H54 (cell line): ENCODE measurements at regions not wholly inside any gene's neighbourhood (a gene's known extent, or its start where the extent isn't known, plus 50 kb on each side); places are given as distances from the start of the nearest gene placed in this dataset.
"Not testable (repeated sequence)": the region's sequence is repeated elsewhere in the genome, so short reads cannot be mapped to it uniquely, and the experiment has no call there.

ENCODE experiments used
- DNase-seq: peaks from one replicate; pipeline ENCODE4 v3.0.0; 2011; ENCODE audit warnings: low spot score, mixed read lengths; ENCODE audit not compliant: insufficient read length
- FAIRE-seq: peaks from 3 replicates; lab custom pipeline; 2011; peaks lifted over from hg19 to GRCh38; lab: Jason Lieb, UNC
- POLR2A ChIP-seq: IDR thresholded peaks from 2 replicates; pipeline ENCODE4 v1.6.1; 2011; ENCODE audit warnings: low read depth, mild to moderate bottlenecking, low read length

- TF ChIP-seq POLR2A, result no peak
- DNase-seq (no peak), FAIRE-seq (no peak)
These were observed 532.2 kb downstream of the NTRK3 start for GRCh38 chr15:87724330-87724729.

GRCh38 chr15:87722941-87723691 lies 533.4 kb downstream of the NTRK3 start:
- TF ChIP-seq POLR2A, result no peak
- FAIRE-seq, result no peak
- no peak for DNase-seq

GRCh38 chr15:87720235-87720634 lies 536.3 kb downstream of the NTRK3 start:
- DNase-seq, result no peak
- TF ChIP-seq POLR2A, result no peak
- no peak for FAIRE-seq

- no peak for TF ChIP-seq POLR2A
- FAIRE-seq (no peak), DNase-seq (no peak)
These were observed 540.1 kb downstream of the NTRK3 start for GRCh38 chr15:87716422-87716821.

GRCh38 chr15:87715252-87715651 lies 541.3 kb downstream of the NTRK3 start:
- no peak for FAIRE-seq
- no peak for TF ChIP-seq POLR2A
- DNase-seq, result no peak

- no peak for FAIRE-seq
- no peak for TF ChIP-seq POLR2A
- DNase-seq, result no peak
These were observed 543.1 kb downstream of the NTRK3 start for GRCh38 chr15:87713475-87713879.

- DNase-seq (no peak), FAIRE-seq (no peak)
- no peak for TF ChIP-seq POLR2A
These were observed 544.3 kb downstream of the NTRK3 start for GRCh38 chr15:87712211-87712610.

- TF ChIP-seq POLR2A, result no peak
These were observed 545.5 kb downstream of the NTRK3 start for GRCh38 chr15:87711026-87711425.

GRCh38 chr15:87710406-87710805 lies 546.1 kb downstream of the NTRK3 start:
- DNase-seq, result no peak
- no peak for TF ChIP-seq POLR2A
- FAIRE-seq, result no peak

More at GRCh38 chr15:87711026-87711425, 545.5 kb downstream of the NTRK3 start:
- no peak for DNase-seq
- FAIRE-seq, result no peak

- TF ChIP-seq POLR2A, result no peak
- DNase-seq (no peak), FAIRE-seq (no peak)
These were observed 548.9 kb downstream of the NTRK3 start for GRCh38 chr15:87707566-87708130.

- DNase-seq (no peak), FAIRE-seq (no peak)
- no peak for TF ChIP-seq POLR2A
These were observed 549.5 kb downstream of the NTRK3 start for GRCh38 chr15:87707071-87707470.

GRCh38 chr15:87706001-87706400 lies 550.5 kb downstream of the NTRK3 start:
- no peak for TF ChIP-seq POLR2A
- DNase-seq (no peak), FAIRE-seq (no peak)

GRCh38 chr15:87704276-87704675 lies 552.3 kb downstream of the NTRK3 start:
- FAIRE-seq (no peak), DNase-seq (no peak)
- TF ChIP-seq POLR2A, result no peak

GRCh38 chr15:87703327-87704111 lies 553.0 kb downstream of the NTRK3 start:
- no peak for DNase-seq
- FAIRE-seq, result no peak
- TF ChIP-seq POLR2A, result no peak

GRCh38 chr15:87702270-87702669 lies 554.3 kb downstream of the NTRK3 start:
- TF ChIP-seq POLR2A, result no peak
- DNase-seq (no peak), FAIRE-seq (no peak)

GRCh38 chr15:87698467-87698866 lies 558.1 kb downstream of the NTRK3 start:
- not testable (repeated sequence) for DNase-seq, FAIRE-seq
